MM.1S (cell line): ENCODE measurements at regions not wholly inside any gene's neighbourhood (a gene's known extent, or its start where the extent isn't known, plus 50 kb on each side); places are given as distances from the start of the nearest gene placed in this dataset.

Experiments used
- CTCF ChIP-seq: fragments of 300-600 bp; sonication (generic); IDR thresholded peaks from 2 replicates; pipeline ENCODE4 v1.5.1; 2016; ENCODE audit warnings: antibody characterized with exemption, low read length, mixed read lengths
- EZH2 ChIP-seq: fragments of 300-600 bp; sonication (generic); optimal IDR thresholded peaks from 2 replicates; pipeline ENCODE3; 2017; ENCODE audit warnings: low read depth, mild to moderate bottlenecking, antibody characterized with exemption, low read length, mixed read lengths

- TF ChIP-seq EZH2 (no peak), CTCF (no peak)
These were observed 351.9 kb downstream of the SEC14L1 start for GRCh38 chr17:77492446-77493237.
